GM12878 (cell line): ENCODE measurements at regions not wholly inside any gene's neighbourhood (a gene's known extent, or its start where the extent isn't known, plus 50 kb on each side); places are given as distances from the start of the nearest gene placed in this dataset.

Experiments used
- ATAC-seq: fragments of 200-7000 bp; cut with Tn5 transposase; 3 replicates; pipeline ENCODE4 v1.9.1; 2020; ENCODE audit warnings: mild to moderate bottlenecking, moderate library complexity
- BruUV-seq: library from RNA; stranded (reverse); fragments of 400-500 nt; replicated peaks from 2 replicates; lab custom pipeline; 2021; lab: Mats Ljungman, UMichigan
- CTCF ChIA-PET: fragments of 300-600 bp; sonication (Branson Sonifier 250); formaldehyde crosslinking; extraction: SDS; loops from one replicate; lab custom pipeline; 2021; ENCODE audit warnings: inconsistent platforms; lab: Yijun Ruan, JAX
- POLR2A ChIA-PET: fragments of 350-600 bp; formaldehyde crosslinking; extraction: SDS; loops from one replicate; lab custom pipeline; 2021; ENCODE audit warnings: inconsistent platforms; lab: Charles Lee
- RAD21 ChIA-PET: fragments of 300-600 bp; sonication (Branson Sonifier 250); formaldehyde crosslinking; loops from one replicate; lab custom pipeline; 2023; ENCODE audit warnings: antibody characterized with exemption; ENCODE audit not compliant: unreplicated experiment; lab: Charles Lee
- SMC1A ChIA-PET: fragments of 300-600 bp; sonication (Branson Sonifier 250); formaldehyde crosslinking; loops from one replicate; lab custom pipeline; 2023; ENCODE audit not compliant: unreplicated experiment, uncharacterized antibody; lab: Charles Lee
- DNase-seq: peaks from one replicate; pipeline ENCODE4 v3.0.0-alpha.2; 2011; ENCODE audit warnings: low read depth, low spot score
- FAIRE-seq: peaks from 3 replicates; lab custom pipeline; 2011; peaks lifted over from hg19 to GRCh38; lab: Jason Lieb, UNC
- H2AFZ ChIP-seq: 2 replicates; pipeline ENCODE4 v1.6.0; 2011; ENCODE audit warnings: low read depth, low read length, control low read depth; ENCODE audit not compliant: control insufficient read depth
- H3K27ac ChIP-seq: 2 replicates; pipeline ENCODE4 v1.5.1; 2011; ENCODE audit warnings: control low read depth; ENCODE audit not compliant: control insufficient read depth, insufficient read depth
- H3K27me3 ChIP-seq, 2 experiments: replicated peaks in 1 of 2; 2 replicates each; pipeline versions ENCODE4 v1.6.0 to v1.6.1; 2011; ENCODE audit warnings: low read length in 1 of 2; ENCODE audit not compliant: control insufficient read depth in 2 of 2, insufficient read depth in 2 of 2
- H3K36me3 ChIP-seq, 2 experiments: 2 replicates each; pipeline ENCODE4 v1.5.1; 2011; ENCODE audit warnings: low read length in 1 of 2; ENCODE audit not compliant: control insufficient read depth in 2 of 2, insufficient read depth in 2 of 2
- H3K4me1 ChIP-seq: 2 replicates; pipeline ENCODE4 v1.6.1; 2011; ENCODE audit warnings: mild to moderate bottlenecking, low read length, moderate library complexity, mixed read lengths; ENCODE audit not compliant: control insufficient read depth, insufficient read depth
- H3K4me2 ChIP-seq: 2 replicates; pipeline ENCODE4 v1.6.0; 2011; ENCODE audit warnings: control low read depth; ENCODE audit not compliant: control insufficient read depth, insufficient read depth
- H3K4me3 ChIP-seq: fragments of 200-600 bp; sonication (generic); 2 replicates; pipeline ENCODE4 v1.5.1; 2016
- H3K79me2 ChIP-seq: 2 replicates; pipeline ENCODE4 v1.6.0; 2011; ENCODE audit warnings: low read length; ENCODE audit not compliant: control insufficient read depth, insufficient read depth
- H3K9ac ChIP-seq: 2 replicates; pipeline ENCODE4 v1.8.0; 2011; ENCODE audit warnings: low read length, control low read depth, mixed read lengths; ENCODE audit not compliant: control insufficient read depth, insufficient read depth
- H3K9me3 ChIP-seq: replicated peaks from 3 replicates; pipeline ENCODE4 v1.5.1; 2011; ENCODE audit warnings: mild to moderate bottlenecking, low read length; ENCODE audit not compliant: control insufficient read depth, insufficient read depth
- H4K20me1 ChIP-seq: 2 replicates; pipeline ENCODE4 v1.6.0; 2011; ENCODE audit not compliant: control insufficient read depth, insufficient read depth
- MEF2A ChIP-seq: IDR thresholded peaks from 2 replicates; pipeline ENCODE4 v1.6.1; 2011; ENCODE audit warnings: low read depth, mild to moderate bottlenecking, low read length, moderate library complexity; ENCODE audit not compliant: insufficient read depth
- PKNOX1 ChIP-seq: fragments of 450-650 bp; IDR thresholded peaks from 2 replicates; pipeline ENCODE4 v1.6.1; 2016; ENCODE audit warnings: mild to moderate bottlenecking
- RAD21 ChIP-seq: IDR thresholded peaks from 2 replicates; pipeline ENCODE4 v1.6.1; 2011; ENCODE audit warnings: mild to moderate bottlenecking, low read depth, low read length, moderate library complexity; ENCODE audit not compliant: insufficient read depth
- RAD51 ChIP-seq: fragments of 450-650 bp; IDR thresholded peaks from 2 replicates; pipeline ENCODE4 v1.6.1; 2016; ENCODE audit warnings: moderate library complexity, mild to moderate bottlenecking, inconsistent platforms
- RELA ChIP-seq: fragments of 450-650 bp; IDR thresholded peaks from 2 replicates; pipeline ENCODE4 v1.8.0; 2014; ENCODE audit warnings: borderline replicate concordance; ENCODE audit not compliant: partially characterized antibody
- SMC3 ChIP-seq: IDR thresholded peaks from 2 replicates; pipeline ENCODE4 v1.6.1; 2011; ENCODE audit warnings: low read length, improper control_type of control experiment, borderline replicate concordance
- TBL1XR1 ChIP-seq: IDR thresholded peaks from 2 replicates; pipeline ENCODE4 v1.6.1; 2012; ENCODE audit warnings: low read depth, low read length, improper control_type of control experiment
- ZNF274 ChIP-seq: IDR thresholded peaks from one replicate; pipeline ENCODE4 v1.8.0; 2011; ENCODE audit not compliant: insufficient read length, insufficient read depth
- WGBS: methylation state at CpG from one replicate; pipeline ENCODE4 v1.1.6; 2016; ENCODE audit warnings: low lambda C conversion rate; ENCODE audit not compliant: insufficient replicate concordance, insufficient coverage; ENCODE audit errors: missing lambda C conversion rate; 5-methylcytosine and 5-hydroxymethylcytosine counted together
- in situ Hi-C: fragments of 300-500 bp; cut with MboI; formaldehyde crosslinking; loops from 9 replicates; pipeline ENCODE4 v1.14.3; 2018; ENCODE audit warnings: mixed read lengths
- intact Hi-C: fragments of 100-400 bp; cut with micrococcal nuclease; formaldehyde crosslinking; loops from one replicate; pipeline ENCODE4 v1.14.2; 2022; ENCODE audit not compliant: unreplicated experiment
- TF ChIP-seq, protein P1 (sequence below), 3 experiments: IDR thresholded peaks in 2 of 3; conservative IDR thresholded peaks in 1 of 3; 2 replicates each; pipeline ENCODE4 v1.5.1; 2011; ENCODE audit warnings: low read depth in 3 of 3, low read length in 3 of 3, mild to moderate bottlenecking in 3 of 3, control low read depth in 2 of 3, moderate library complexity in 2 of 3, inconsistent platforms in 1 of 3, mixed read lengths in 1 of 3; ENCODE audit not compliant: control insufficient read depth in 2 of 3, insufficient read depth in 1 of 3; ENCODE audit errors: extremely low read depth in 1 of 3
- TF ChIP-seq, protein P2 (sequence below): fragments of 450-650 bp; formaldehyde crosslinking; IDR thresholded peaks from 2 replicates; pipeline ENCODE4 v1.4.0; 2020; ENCODE audit warnings: mild to moderate bottlenecking, moderate library complexity

- FAIRE-seq (peak; percentile 82), DNase-seq (peak; percentile 9), ATAC-seq (peak; percentile 90)
- Histone ChIP-seq H3K4me3 (no peak overlapping the region), H3K9ac (no peak overlapping the region), H3K36me3 (no peaks in the 10 kb centered on the region), H3K27me3 (no peaks in the 10 kb centered on the region), H3K9me3 (no peaks in the 10 kb centered on the region), H3K4me2 (no peak overlapping the region), H3K27ac (no peak overlapping the region), H3K79me2 (no peaks in the 10 kb centered on the region), H3K4me1 (no peaks in the 10 kb centered on the region), H4K20me1 (no peaks in the 10 kb centered on the region), H2AFZ (no peak overlapping the region)
- CTCF ChIA-PET, result interaction anchor here (0.5 to 2.4 kb wide), 28 partner anchors 8 to 1993 kb away, joined by 3 to 17 read pairs (median 4); no protein-coding TSS in a partner anchor
- SMC1A ChIA-PET, result interaction anchor here (0.7 to 1.7 kb wide), 13 partner anchors 9 to 1929 kb away, joined by 3 to 10 read pairs (median 3); no protein-coding TSS in a partner anchor
- WGBS, result 27% methylated on average over 9 of the region's 9 CpGs
- RAD21 ChIA-PET, result interaction anchor here (0.7 to 1.8 kb wide), 11 partner anchors 10 to 1993 kb away, joined by 3 to 8 read pairs (median 3); no protein-coding TSS in a partner anchor
- TF ChIP-seq MEF2A, result no peak
- TF ChIP-seq, protein P1, sequence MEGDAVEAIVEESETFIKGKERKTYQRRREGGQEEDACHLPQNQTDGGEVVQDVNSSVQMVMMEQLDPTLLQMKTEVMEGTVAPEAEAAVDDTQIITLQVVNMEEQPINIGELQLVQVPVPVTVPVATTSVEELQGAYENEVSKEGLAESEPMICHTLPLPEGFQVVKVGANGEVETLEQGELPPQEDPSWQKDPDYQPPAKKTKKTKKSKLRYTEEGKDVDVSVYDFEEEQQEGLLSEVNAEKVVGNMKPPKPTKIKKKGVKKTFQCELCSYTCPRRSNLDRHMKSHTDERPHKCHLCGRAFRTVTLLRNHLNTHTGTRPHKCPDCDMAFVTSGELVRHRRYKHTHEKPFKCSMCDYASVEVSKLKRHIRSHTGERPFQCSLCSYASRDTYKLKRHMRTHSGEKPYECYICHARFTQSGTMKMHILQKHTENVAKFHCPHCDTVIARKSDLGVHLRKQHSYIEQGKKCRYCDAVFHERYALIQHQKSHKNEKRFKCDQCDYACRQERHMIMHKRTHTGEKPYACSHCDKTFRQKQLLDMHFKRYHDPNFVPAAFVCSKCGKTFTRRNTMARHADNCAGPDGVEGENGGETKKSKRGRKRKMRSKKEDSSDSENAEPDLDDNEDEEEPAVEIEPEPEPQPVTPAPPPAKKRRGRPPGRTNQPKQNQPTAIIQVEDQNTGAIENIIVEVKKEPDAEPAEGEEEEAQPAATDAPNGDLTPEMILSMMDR (IDR thresholded peaks at IDR 0.05 in 2 of 3, conservative IDR thresholded peaks at IDR 0.05 in 1 of 3; ENCODE audit: control insufficient read depth in 2 of 3, extremely low read depth in 1 of 3, insufficient read depth in 1 of 3, low read depth in 3 of 3, low read length in 3 of 3), result peak; percentile 58 to 67 (median 60)
- TF ChIP-seq ZNF274, result no peak
- peak; percentile 31 for TF ChIP-seq RELA
- TF ChIP-seq TBL1XR1, result no peak
- TF ChIP-seq PKNOX1, result peak; percentile 54
- peak; percentile 69 for TF ChIP-seq RAD21
- no peak for TF ChIP-seq RAD51
- TF ChIP-seq, protein P2, sequence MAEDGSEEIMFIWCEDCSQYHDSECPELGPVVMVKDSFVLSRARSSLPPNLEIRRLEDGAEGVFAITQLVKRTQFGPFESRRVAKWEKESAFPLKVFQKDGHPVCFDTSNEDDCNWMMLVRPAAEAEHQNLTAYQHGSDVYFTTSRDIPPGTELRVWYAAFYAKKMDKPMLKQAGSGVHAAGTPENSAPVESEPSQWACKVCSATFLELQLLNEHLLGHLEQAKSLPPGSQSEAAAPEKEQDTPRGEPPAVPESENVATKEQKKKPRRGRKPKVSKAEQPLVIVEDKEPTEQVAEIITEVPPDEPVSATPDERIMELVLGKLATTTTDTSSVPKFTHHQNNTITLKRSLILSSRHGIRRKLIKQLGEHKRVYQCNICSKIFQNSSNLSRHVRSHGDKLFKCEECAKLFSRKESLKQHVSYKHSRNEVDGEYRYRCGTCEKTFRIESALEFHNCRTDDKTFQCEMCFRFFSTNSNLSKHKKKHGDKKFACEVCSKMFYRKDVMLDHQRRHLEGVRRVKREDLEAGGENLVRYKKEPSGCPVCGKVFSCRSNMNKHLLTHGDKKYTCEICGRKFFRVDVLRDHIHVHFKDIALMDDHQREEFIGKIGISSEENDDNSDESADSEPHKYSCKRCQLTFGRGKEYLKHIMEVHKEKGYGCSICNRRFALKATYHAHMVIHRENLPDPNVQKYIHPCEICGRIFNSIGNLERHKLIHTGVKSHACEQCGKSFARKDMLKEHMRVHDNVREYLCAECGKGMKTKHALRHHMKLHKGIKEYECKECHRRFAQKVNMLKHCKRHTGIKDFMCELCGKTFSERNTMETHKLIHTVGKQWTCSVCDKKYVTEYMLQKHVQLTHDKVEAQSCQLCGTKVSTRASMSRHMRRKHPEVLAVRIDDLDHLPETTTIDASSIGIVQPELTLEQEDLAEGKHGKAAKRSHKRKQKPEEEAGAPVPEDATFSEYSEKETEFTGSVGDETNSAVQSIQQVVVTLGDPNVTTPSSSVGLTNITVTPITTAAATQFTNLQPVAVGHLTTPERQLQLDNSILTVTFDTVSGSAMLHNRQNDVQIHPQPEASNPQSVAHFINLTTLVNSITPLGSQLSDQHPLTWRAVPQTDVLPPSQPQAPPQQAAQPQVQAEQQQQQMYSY (CRISPR knock-in tag), result no peak
- TF ChIP-seq SMC3, result peak; percentile 62; the same call in 1 of the 2 replicates
- in situ Hi-C loops (no loop called here), intact Hi-C loops (no loop called here)
- POLR2A ChIA-PET, result no interaction called here
- BruUV-seq, result no TSS peak
Measured at GRCh38 chr3:35908366-35909232, 269.3 kb downstream of the ARPP21 start.
